ENCODE measurements at regions not wholly inside any gene's neighbourhood (a gene's known extent, or its start where the extent isn't known, plus 50 kb on each side); places are given as distances from the start of the nearest gene placed in this dataset.
A peak's percentile ranks its signal among the peaks of the same experiment; 100 is the strongest.

- TF ChIP-seq STAT6 (CRISPR knock-in tag; IDR thresholded peaks at IDR 0.05) (no peak), SP2 (IDR thresholded peaks at IDR 0.05; ENCODE audit: extremely low read depth, low read depth, low read length, poor library complexity, severe bottlenecking) (no peak), ARID3B (CRISPR knock-in tag; IDR thresholded peaks at IDR 0.05; ENCODE audit: borderline replicate concordance) (no peak), RBM25 (IDR thresholded peaks at IDR 0.05; ENCODE audit: low read depth, low read length, severe bottlenecking) (no peak), POU5F1 (IDR thresholded peaks at IDR 0.05; ENCODE audit: borderline replicate concordance, low read depth, low read length, partially characterized antibody) (no peak), RBM15 (IDR thresholded peaks at IDR 0.05; ENCODE audit: insufficient read depth, low read length) (no peak)
Observed at GRCh38 chr7:115864082-115864481, 166.5 kb downstream of the TFEC start (continued).

- 0% methylated on average over 1 of the region's 1 CpG for WGBS (ENCODE audit: insufficient coverage, low coverage, missing lambda C conversion rate)
- ChIA-PET POLR2A (no interaction called here), CTCF (ENCODE audit: low intra/inter-chr PET ratio) (no interaction called here)
- Histone ChIP-seq H3K36me3 (ENCODE audit: control insufficient read depth, insufficient read depth, low read length) (no peaks in the 10 kb centered on the region), H3K27ac (ENCODE audit: extremely low read depth, low read depth, low read length) (no peak overlapping the region), H3K27me3 (ENCODE audit: control insufficient read depth in 2 of 2, insufficient read depth in 2 of 2, low read length in 2 of 2) (no peaks in the 10 kb centered on the region), H3K9me1 (ENCODE audit: control insufficient read depth, insufficient read depth, low read length) (no peaks in the 10 kb centered on the region), H3K79me2 (ENCODE audit: control insufficient read depth, insufficient read depth, low read length) (no peaks in the 10 kb centered on the region), H2AFZ (ENCODE audit: low read depth, low read length) (no peak overlapping the region), H4K20me1 (replicated peaks; ENCODE audit: control insufficient read depth, insufficient read depth, low read length) (no peaks in the 10 kb centered on the region), H3K4me1 (replicated peaks in 1 of 2; ENCODE audit: control insufficient read depth in 2 of 2, insufficient read depth in 2 of 2, low read length in 2 of 2) (no peaks in the 10 kb centered on the region), H3K9ac (ENCODE audit: insufficient read depth in 1 of 2, low read depth in 2 of 2, low read length in 2 of 2) (no peak overlapping the region), H3K4me2 (ENCODE audit: insufficient read depth, low read length) (no peak overlapping the region), H3K9me3 (replicated peaks; ENCODE audit: control insufficient read depth, insufficient read depth, low read depth, low read length) (no peaks in the 10 kb centered on the region), H3K4me3 (no peak overlapping the region)
- FAIRE-seq (no peak), ATAC-seq (no peak), DNase-seq (ENCODE audit: extremely low read depth in 1 of 4, low spot score in 3 of 4) (peak in 1 of 4 experiments; percentile 10)
- in situ Hi-C loops (cut with MboI) = no loop called here
- intact Hi-C loops (cut with micrococcal nuclease) = no loop called here
- no TSS peak for BruUV-seq (replicated peaks)
- peak in 1 of 3 experiments; percentile 27; a peak in 2 of 6 replicates for TF ChIP-seq CTCF (IDR thresholded peaks at IDR 0.05 in 2 of 3, conservative IDR thresholded peaks at IDR 0.05 in 1 of 3; ENCODE audit: insufficient read depth in 2 of 3, low read depth in 1 of 3, low read length in 3 of 3)
Observed at GRCh38 chr7:115851291-115851690, 179.3 kb downstream of the TFEC start.
